Glutamatergic neuron (in vitro differentiated cells): ENCODE measurements at regions not wholly inside any gene's neighbourhood (a gene's known extent, or its start where the extent isn't known, plus 50 kb on each side); places are given as distances from the start of the nearest gene placed in this dataset.
"Not testable (repeated sequence)": the region's sequence is repeated elsewhere in the genome, so short reads cannot be mapped to it uniquely, and the experiment has no call there.

Source experiments
- DNase-seq: peaks from one replicate; pipeline ENCODE4 v3.0.0; 2022
- H3K27ac Mint-ChIP-seq: one replicate; pipeline ENCODE4 v1.8.0; 2020; ENCODE audit warnings: mild to moderate bottlenecking, mixed read lengths, inconsistent platforms; ENCODE audit not compliant: unreplicated experiment
- H3K27me3 Mint-ChIP-seq: one replicate; pipeline ENCODE4 v1.8.0; 2020; ENCODE audit warnings: mild to moderate bottlenecking, moderate library complexity, mixed read lengths, inconsistent platforms; ENCODE audit not compliant: unreplicated experiment
- H3K36me3 Mint-ChIP-seq: one replicate; pipeline ENCODE4 v1.8.0; 2020; ENCODE audit warnings: mild to moderate bottlenecking, mixed read lengths, inconsistent platforms; ENCODE audit not compliant: unreplicated experiment
- H3K4me1 Mint-ChIP-seq: one replicate; pipeline ENCODE4 v1.8.0; 2020; ENCODE audit warnings: mild to moderate bottlenecking, low read depth, mixed read lengths, inconsistent platforms; ENCODE audit not compliant: unreplicated experiment
- H3K4me3 Mint-ChIP-seq: one replicate; pipeline ENCODE4 v1.8.0; 2020; ENCODE audit warnings: mild to moderate bottlenecking, mixed read lengths, inconsistent platforms; ENCODE audit not compliant: unreplicated experiment
- H3K9me3 Mint-ChIP-seq: one replicate; pipeline ENCODE4 v1.8.0; 2020; ENCODE audit warnings: mild to moderate bottlenecking, moderate library complexity, mixed read lengths, inconsistent platforms; ENCODE audit not compliant: unreplicated experiment
- CTCF ChIP-seq: fragments of 200-600 bp; sonication (generic); IDR thresholded peaks from one replicate; pipeline ENCODE4 v1.5.0; 2021; ENCODE audit not compliant: partially characterized antibody, unreplicated experiment

GRCh38 chr11:80937842-80938241, 1497.0 kb upstream of the TENM4 start:
- DNase-seq, result no peak
- no peak overlapping the region for H3K27ac Mint-ChIP-seq
- H3K4me3 Mint-ChIP-seq, result no peak overlapping the region
- H3K4me1 Mint-ChIP-seq, result no peaks in the 10 kb centered on the region
- no peak for TF ChIP-seq CTCF
- no peaks in the 10 kb centered on the region for H3K36me3 Mint-ChIP-seq
- H3K27me3 Mint-ChIP-seq, result no peaks in the 10 kb centered on the region
- no peaks in the 10 kb centered on the region for H3K9me3 Mint-ChIP-seq

- TF ChIP-seq CTCF, result no peak
- DNase-seq, result no peak
- Mint-ChIP-seq H3K27me3 (no peaks in the 10 kb centered on the region), H3K36me3 (no peaks in the 10 kb centered on the region), H3K9me3 (no peaks in the 10 kb centered on the region), H3K4me3 (no peak overlapping the region), H3K27ac (no peak overlapping the region), H3K4me1 (no peaks in the 10 kb centered on the region)
Observed at GRCh38 chr11:80930038-80930437, 1489.2 kb upstream of the TENM4 start.

DNA sequence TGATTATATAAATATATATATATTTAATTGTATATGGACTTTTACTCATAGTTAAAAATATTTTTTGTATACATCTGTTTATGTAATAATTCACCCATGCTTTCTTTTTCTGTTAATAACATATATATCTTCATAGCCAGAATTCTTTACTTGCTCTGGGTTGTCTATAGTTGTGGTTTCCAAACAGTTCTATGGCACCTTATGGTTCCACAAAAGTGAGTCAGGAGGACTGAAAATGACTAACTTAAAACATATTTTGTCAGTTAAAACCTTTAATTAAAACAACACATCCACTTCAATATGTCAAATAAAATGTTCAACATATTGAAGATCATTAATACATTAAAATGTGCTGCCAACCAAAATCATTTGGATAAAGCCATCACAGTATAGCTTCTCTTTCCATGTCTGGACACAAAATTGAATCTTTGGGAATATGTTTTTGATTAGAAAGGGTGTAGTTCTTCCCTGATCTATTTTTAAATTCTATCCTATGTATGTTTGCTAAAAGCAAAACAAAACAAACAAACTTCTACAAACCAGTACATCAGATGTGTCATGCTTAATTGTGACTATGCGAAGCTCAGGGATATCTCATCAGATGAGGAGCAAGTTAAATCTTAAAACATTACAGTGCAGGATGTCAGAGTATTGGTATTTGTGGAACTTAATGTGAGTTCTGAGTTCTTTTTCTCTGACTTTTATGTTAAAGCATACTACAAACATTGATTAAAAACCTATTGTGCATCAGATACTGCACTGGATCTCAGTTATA, 1488.4 kb upstream of the TENM4 start:
- no peaks in the 10 kb centered on the region for H3K27me3 Mint-ChIP-seq
- H3K9me3 Mint-ChIP-seq, result no peaks in the 10 kb centered on the region
- H3K4me1 Mint-ChIP-seq, result no peaks in the 10 kb centered on the region
- no peak for DNase-seq
- no peak for TF ChIP-seq CTCF
- H3K27ac Mint-ChIP-seq, result no peak overlapping the region
- H3K36me3 Mint-ChIP-seq, result no peaks in the 10 kb centered on the region
- H3K4me3 Mint-ChIP-seq, result no peak overlapping the region

- H3K27ac Mint-ChIP-seq, result no peak overlapping the region
- no peaks in the 10 kb centered on the region for H3K4me1 Mint-ChIP-seq
- H3K27me3 Mint-ChIP-seq, result no peaks in the 10 kb centered on the region
- H3K36me3 Mint-ChIP-seq, result no peaks in the 10 kb centered on the region
- no peaks in the 10 kb centered on the region for H3K9me3 Mint-ChIP-seq
- no peak for DNase-seq
- TF ChIP-seq CTCF, result no peak
- H3K4me3 Mint-ChIP-seq, result no peak overlapping the region
Observed at GRCh38 chr11:80925321-80925720, 1484.5 kb upstream of the TENM4 start.

DNA sequence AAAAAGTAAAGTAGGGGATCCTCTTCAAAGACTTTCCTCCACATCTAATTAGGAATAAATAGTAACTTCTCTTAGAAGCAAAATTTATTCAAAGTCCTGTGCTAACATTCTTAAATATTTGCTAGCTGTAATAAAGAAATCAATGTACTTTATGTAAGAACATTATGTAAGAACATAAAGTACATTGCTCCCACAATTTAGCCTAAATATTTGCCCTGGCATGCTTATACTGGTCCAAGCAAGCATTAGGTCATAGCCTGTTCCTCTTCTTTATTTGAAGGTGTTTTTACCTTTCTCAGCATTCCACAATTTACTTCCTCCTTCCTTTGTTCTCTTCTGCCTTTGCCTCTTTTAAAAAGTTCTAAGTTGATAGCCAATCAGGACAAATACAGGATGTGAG, 1480.5 kb upstream of the TENM4 start:
- H3K27ac Mint-ChIP-seq, result not testable (repeated sequence)

More for the DNA sequence above, 1480.5 kb upstream of the TENM4 start:
- not testable (repeated sequence) for H3K36me3 Mint-ChIP-seq, DNase-seq, H3K9me3 Mint-ChIP-seq, H3K4me1 Mint-ChIP-seq, H3K27me3 Mint-ChIP-seq, H3K4me3 Mint-ChIP-seq
